B cell (primary cell): ENCODE measurements at regions not wholly inside any gene's neighbourhood (a gene's known extent, or its start where the extent isn't known, plus 50 kb on each side); places are given as distances from the start of the nearest gene placed in this dataset.

ENCODE experiments used
- ATAC-seq: fragments of 200-7000 bp; cut with Tn5 transposase; one replicate; pipeline ENCODE4 v1.10.0; 2021; ENCODE audit warnings: low read depth, mild to moderate bottlenecking, moderate number of reproducible peaks, moderate library complexity
- CTCF ChIA-PET: fragments of 350-600 bp; sonication (Branson Sonifier 250); formaldehyde crosslinking; loops from one replicate; lab custom pipeline; 2021; ENCODE audit warnings: antibody characterized with exemption, inconsistent platforms; lab: Charles Lee
- POLR2A ChIA-PET: fragments of 350-600 bp; sonication (Branson Sonifier 250); formaldehyde crosslinking; loops from one replicate; lab custom pipeline; 2021; ENCODE audit warnings: antibody characterized with exemption; lab: Charles Lee
- DNase-seq: peaks from one replicate; pipeline ENCODE4 v3.0.0; 2013
- H2AFZ ChIP-seq: 2 replicates; pipeline ENCODE4 v1.6.1; 2012; ENCODE audit warnings: mild to moderate bottlenecking, low read depth, low read length; ENCODE audit not compliant: insufficient read depth, poor library complexity, severe bottlenecking
- H3K27ac ChIP-seq, 2 donors: 1 replicate in 1 of 2; 2 replicates in 1 of 2; pipeline ENCODE4 v1.5.1; 2012 to 2013; ENCODE audit warnings: low read length in 2 of 2, mild to moderate bottlenecking in 2 of 2, moderate library complexity in 1 of 2
- H3K27me3 ChIP-seq, 4 experiments: fragments of 200-600 bp in 1 of 4; sonication (generic) in 1 of 4; replicated peaks in 1 of 4; 1 replicate in 2 of 4; 2 replicates in 2 of 4; pipeline versions ENCODE4 v1.6.1 to v1.7.0; 2013 to 2016; ENCODE audit warnings: low read length in 3 of 4, mild to moderate bottlenecking in 2 of 4, mixed read lengths in 1 of 4, moderate library complexity in 1 of 4; ENCODE audit not compliant: insufficient read depth in 4 of 4, control insufficient read depth in 3 of 4; ENCODE audit errors: control extremely low read depth in 1 of 4
- H3K36me3 ChIP-seq, 2 experiments: replicated peaks in 1 of 2; 1 replicate in 1 of 2; 2 replicates in 1 of 2; pipeline versions ENCODE4 v1.6.1 to v1.7.1; 2013; ENCODE audit warnings: low read length in 1 of 2; ENCODE audit not compliant: insufficient read depth in 2 of 2, control insufficient read depth in 1 of 2; ENCODE audit errors: control extremely low read depth in 1 of 2, extremely low read depth in 1 of 2
- H3K4me1 ChIP-seq, 2 donors: fragments of 200-600 bp in 1 of 2; sonication (generic) in 1 of 2; 1 replicate in 1 of 2; 2 replicates in 1 of 2; pipeline versions ENCODE4 v1.5.1 to v1.6.1; 2013 to 2017; ENCODE audit warnings: low read length in 2 of 2; ENCODE audit not compliant: control insufficient read depth in 2 of 2, insufficient read depth in 2 of 2
- H3K4me2 ChIP-seq: replicated peaks from 2 replicates; pipeline ENCODE3; 2012; ENCODE audit warnings: mild to moderate bottlenecking, low read depth, low read length; ENCODE audit not compliant: poor library complexity, severe bottlenecking
- H3K4me3 ChIP-seq, 5 experiments: fragments of 200-600 bp in 1 of 5; sonication (generic) in 1 of 5; 1 replicate in 3 of 5; 2 replicates in 2 of 5; pipeline versions ENCODE4 v1.5.1 to v1.7.0; 2011 to 2016; ENCODE audit warnings: low read length in 4 of 5, mild to moderate bottlenecking in 4 of 5, low read depth in 2 of 5, control low read depth in 1 of 5, moderate library complexity in 1 of 5; ENCODE audit not compliant: insufficient read depth in 1 of 5; ENCODE audit errors: control extremely low read depth in 1 of 5, extremely low read depth in 1 of 5
- H3K79me2 ChIP-seq: fragments of 200-600 bp; sonication (generic); one replicate; pipeline ENCODE4 v1.6.0; 2016; ENCODE audit warnings: low read length; ENCODE audit not compliant: control insufficient read depth, insufficient read depth
- H3K9ac ChIP-seq: fragments of 200-600 bp; sonication (generic); 2 replicates; pipeline ENCODE4 v1.6.1; 2017; ENCODE audit warnings: mild to moderate bottlenecking, low read length, moderate library complexity
- H3K9me3 ChIP-seq, 3 donors: one replicate each; pipeline versions ENCODE4 v1.6.1 to v1.7.1; 2013; ENCODE audit warnings: low read length in 2 of 3; ENCODE audit not compliant: control insufficient read depth in 2 of 3, insufficient read depth in 1 of 3; ENCODE audit errors: control extremely low read depth in 1 of 3
- H4K20me1 ChIP-seq: 2 replicates; pipeline ENCODE4 v1.6.0; 2012; ENCODE audit warnings: mild to moderate bottlenecking, low read length; ENCODE audit not compliant: insufficient read depth, control insufficient read depth, poor library complexity, severe bottlenecking
- H3K27ac Mint-ChIP-seq: one replicate; pipeline ENCODE4 v1.8.0; 2021; ENCODE audit warnings: mixed read lengths
- H3K27me3 Mint-ChIP-seq: one replicate; pipeline ENCODE4 v1.8.0; 2021; ENCODE audit warnings: mixed read lengths
- H3K4me1 Mint-ChIP-seq: one replicate; pipeline ENCODE4 v1.8.0; 2021; ENCODE audit warnings: mixed read lengths
- H3K4me3 Mint-ChIP-seq: one replicate; pipeline ENCODE4 v1.8.0; 2021; ENCODE audit warnings: mixed read lengths
- H3K9me3 Mint-ChIP-seq: one replicate; pipeline ENCODE4 v1.8.0; 2022; ENCODE audit warnings: mixed read lengths; ENCODE audit not compliant: insufficient read depth
- EZH2 ChIP-seq: IDR thresholded peaks from 2 replicates; pipeline ENCODE4 v1.6.1; 2012; ENCODE audit warnings: borderline replicate concordance, low read depth, mild to moderate bottlenecking, moderate library complexity, low read length; ENCODE audit not compliant: insufficient read depth, poor library complexity, severe bottlenecking
- WGBS: methylation state at CpG from one replicate; pipeline ENCODE4 v1.1.5; 2013; ENCODE audit warnings: missing lambda C conversion rate; ENCODE audit not compliant: insufficient coverage; 5-methylcytosine and 5-hydroxymethylcytosine counted together
- intact Hi-C: fragments of 100-400 bp; cut with micrococcal nuclease; formaldehyde crosslinking; loops from one replicate; pipeline ENCODE4 v1.10.0; 2022
- TF ChIP-seq, protein P1 (sequence below): fragments of 200-600 bp; IDR thresholded peaks from one replicate; pipeline ENCODE4 v1.8.0; 2022; ENCODE audit warnings: antibody characterized with exemption, mild to moderate bottlenecking

DNA sequence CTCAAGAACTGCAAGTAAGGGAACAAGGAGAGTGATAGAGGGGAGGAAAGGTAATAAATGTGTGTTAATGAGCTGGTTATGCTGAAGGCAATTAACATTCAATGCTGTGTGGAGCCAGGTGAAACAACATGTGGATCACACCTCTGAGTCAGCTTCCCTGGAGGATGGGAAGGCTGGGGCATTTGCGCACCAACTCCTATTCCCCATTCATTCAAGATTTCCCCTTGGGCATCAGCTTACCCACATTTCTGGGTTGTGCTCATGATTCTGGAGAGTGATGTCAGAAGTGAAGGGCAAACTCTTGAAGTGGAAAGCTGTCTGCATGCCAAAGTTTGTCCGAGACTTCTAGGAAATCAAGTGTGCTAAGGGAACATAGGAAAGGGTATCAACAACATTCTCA is 461.4 kb downstream of the MID1IP1 start:
- peaks cover 0 to 3% of the 10 kb centered on the region in 2 donors for H3K4me1 ChIP-seq
- ChIA-PET CTCF (interaction anchor here (0.8 kb wide), 1 partner anchor 10 kb away, joined by 3 read pairs; no protein-coding TSS in a partner anchor), POLR2A (no interaction called here)
- H3K4me2 ChIP-seq: no peak overlapping the region
- no peaks in the 10 kb centered on the region for H3K27me3 ChIP-seq
- Mint-ChIP-seq H3K4me1 (peaks cover 9% of the 10 kb centered on the region), H3K4me3 (no peak overlapping the region), H3K9me3 (peaks cover 4% of the 10 kb centered on the region), H3K27ac (no peak overlapping the region), H3K27me3 (no peaks in the 10 kb centered on the region)
- ATAC-seq (no peak), DNase-seq (no peak)
- no CpG with 5 or more reads among the region's 2 CpGs for WGBS
- intact Hi-C loops: loop anchor here (5.0 kb wide), 2 partner anchors 390 to 1210 kb away; no protein-coding TSS in a partner anchor
- no peaks in the 10 kb centered on the region for H3K79me2 ChIP-seq
- TF ChIP-seq, protein P1, sequence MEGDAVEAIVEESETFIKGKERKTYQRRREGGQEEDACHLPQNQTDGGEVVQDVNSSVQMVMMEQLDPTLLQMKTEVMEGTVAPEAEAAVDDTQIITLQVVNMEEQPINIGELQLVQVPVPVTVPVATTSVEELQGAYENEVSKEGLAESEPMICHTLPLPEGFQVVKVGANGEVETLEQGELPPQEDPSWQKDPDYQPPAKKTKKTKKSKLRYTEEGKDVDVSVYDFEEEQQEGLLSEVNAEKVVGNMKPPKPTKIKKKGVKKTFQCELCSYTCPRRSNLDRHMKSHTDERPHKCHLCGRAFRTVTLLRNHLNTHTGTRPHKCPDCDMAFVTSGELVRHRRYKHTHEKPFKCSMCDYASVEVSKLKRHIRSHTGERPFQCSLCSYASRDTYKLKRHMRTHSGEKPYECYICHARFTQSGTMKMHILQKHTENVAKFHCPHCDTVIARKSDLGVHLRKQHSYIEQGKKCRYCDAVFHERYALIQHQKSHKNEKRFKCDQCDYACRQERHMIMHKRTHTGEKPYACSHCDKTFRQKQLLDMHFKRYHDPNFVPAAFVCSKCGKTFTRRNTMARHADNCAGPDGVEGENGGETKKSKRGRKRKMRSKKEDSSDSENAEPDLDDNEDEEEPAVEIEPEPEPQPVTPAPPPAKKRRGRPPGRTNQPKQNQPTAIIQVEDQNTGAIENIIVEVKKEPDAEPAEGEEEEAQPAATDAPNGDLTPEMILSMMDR: no peak
- no peak for TF ChIP-seq EZH2
- no peak overlapping the region for H3K9ac ChIP-seq
- H3K4me3 ChIP-seq: no peak overlapping the region
- H4K20me1 ChIP-seq: no peaks in the 10 kb centered on the region
- no peaks in the 10 kb centered on the region for H3K36me3 ChIP-seq
- H2AFZ ChIP-seq: no peak overlapping the region
- no peaks in the 10 kb centered on the region for H3K9me3 ChIP-seq
- no peak overlapping the region for H3K27ac ChIP-seq

DNA sequence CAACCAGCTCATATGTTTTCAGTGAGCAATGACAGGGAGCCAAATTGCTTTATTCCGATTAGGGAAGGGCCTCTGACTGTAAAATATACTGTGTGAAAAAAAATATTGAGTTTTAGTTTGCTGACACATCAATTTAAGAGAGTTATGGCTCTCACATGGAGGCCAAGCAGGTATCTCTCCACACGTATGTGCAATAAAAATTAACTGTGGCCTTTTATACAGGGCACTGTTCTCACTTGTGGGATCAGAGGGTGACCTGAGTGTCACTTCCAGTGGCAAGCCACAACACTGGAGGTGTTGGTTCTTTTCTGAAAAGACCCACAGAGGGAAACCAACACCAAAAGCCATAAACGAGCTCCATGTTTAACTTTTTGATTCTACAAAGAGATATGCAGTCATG is 462.8 kb downstream of the MID1IP1 start:
- ATAC-seq: no peak

More for the DNA sequence above, 462.8 kb downstream of the MID1IP1 start:
- Histone ChIP-seq H3K9me3 (no peaks in the 10 kb centered on the region), H2AFZ (no peak overlapping the region), H3K27me3 (no peaks in the 10 kb centered on the region), H3K36me3 (no peaks in the 10 kb centered on the region), H3K4me3 (no peak overlapping the region), H3K27ac (no peak overlapping the region), H3K4me1 (peaks cover 0 to 3% of the 10 kb centered on the region in 2 donors), H3K9ac (no peak overlapping the region), H3K79me2 (no peaks in the 10 kb centered on the region), H3K4me2 (no peak overlapping the region), H4K20me1 (no peaks in the 10 kb centered on the region)
- ChIA-PET CTCF (no interaction called here), POLR2A (no interaction called here)
- peaks cover 4% of the 10 kb centered on the region for H3K9me3 Mint-ChIP-seq
- WGBS: 60% methylated on average over 1 of the region's 3 CpGs
- peaks cover 9% of the 10 kb centered on the region for H3K4me1 Mint-ChIP-seq
- intact Hi-C loops: loop anchor here (5.0 kb wide), 2 partner anchors 388 to 1208 kb away; no protein-coding TSS in a partner anchor
- no peak for DNase-seq
- TF ChIP-seq EZH2: no peak
- TF ChIP-seq, protein P1: no peak
- no peaks in the 10 kb centered on the region for H3K27me3 Mint-ChIP-seq
- no peak overlapping the region for H3K4me3 Mint-ChIP-seq
- H3K27ac Mint-ChIP-seq: no peak overlapping the region
